ENCODE measurements at regions not wholly inside any gene's neighbourhood (a gene's known extent, or its start where the extent isn't known, plus 50 kb on each side); places are given as distances from the start of the nearest gene placed in this dataset.

GRCh38 chr2:51401546-51401945 lies 369.6 kb upstream of the NRXN1 start:
- no peak for TF ChIP-seq CTCF (IDR thresholded peaks at IDR 0.05; ENCODE audit: low read depth, low read length, poor library complexity, severe bottlenecking)
- TF ChIP-seq EZH2phosphoT487 (IDR thresholded peaks at IDR 0.05; ENCODE audit: borderline replicate concordance, low read length) = no peak

All from DOHH2 (cell line).